ENCODE measurements at regions not wholly inside any gene's neighbourhood (a gene's known extent, or its start where the extent isn't known, plus 50 kb on each side); places are given as distances from the start of the nearest gene placed in this dataset.

DNA sequence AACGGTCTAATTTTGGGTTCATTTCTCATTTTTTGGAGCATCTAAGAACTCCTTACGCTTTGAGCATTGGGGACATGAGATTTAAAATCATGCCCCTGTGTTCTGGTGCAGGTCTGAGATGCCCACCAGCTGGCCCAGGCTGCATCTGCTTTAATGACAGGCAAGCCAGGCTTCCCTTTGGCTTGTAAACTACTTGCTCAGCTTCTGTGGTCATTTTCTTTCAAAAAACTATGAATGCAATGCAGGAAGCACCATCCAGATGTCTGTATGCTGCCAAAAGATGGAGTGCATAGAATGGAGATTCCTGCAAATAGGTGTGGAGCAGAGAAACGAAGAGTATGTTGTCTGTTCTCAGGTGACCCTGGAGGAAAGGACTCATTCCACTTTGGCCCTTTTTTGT lies 399.9 kb upstream of the ADAMTSL1 start:
- DNase-seq (ENCODE audit: low read depth), result no peak

GRCh38 chr9:18075253-18075952 lies 398.6 kb upstream of the ADAMTSL1 start:
- DNase-seq (ENCODE audit: low read depth), result no peak

GRCh38 chr9:18077941-18078678 lies 395.8 kb upstream of the ADAMTSL1 start:
- DNase-seq (ENCODE audit: low read depth), result no peak

DNA sequence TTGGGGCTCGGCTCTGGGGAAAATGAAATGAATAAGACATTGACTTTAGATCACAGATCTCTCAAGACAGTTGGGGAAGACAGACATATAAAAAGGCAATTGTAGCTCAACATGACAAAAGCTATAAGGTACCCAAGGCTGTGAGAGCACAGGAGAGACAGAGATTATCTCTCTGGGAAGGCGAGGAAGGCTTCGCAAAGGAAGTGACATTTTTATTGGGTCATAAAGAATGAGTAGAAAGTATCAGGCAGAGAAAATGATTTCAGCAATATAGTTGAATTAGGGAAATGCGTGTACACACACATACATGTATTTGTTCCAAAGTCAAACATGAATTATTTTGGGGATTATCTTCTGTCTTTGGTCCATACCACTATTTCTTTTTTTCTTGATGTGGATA lies 381.8 kb upstream of the ADAMTSL1 start:
- no peak for DNase-seq (ENCODE audit: low read depth)

- no peak for DNase-seq (ENCODE audit: low read depth)
These were observed 367.9 kb upstream of the ADAMTSL1 start for GRCh38 chr9:18106006-18106560.

DNA sequence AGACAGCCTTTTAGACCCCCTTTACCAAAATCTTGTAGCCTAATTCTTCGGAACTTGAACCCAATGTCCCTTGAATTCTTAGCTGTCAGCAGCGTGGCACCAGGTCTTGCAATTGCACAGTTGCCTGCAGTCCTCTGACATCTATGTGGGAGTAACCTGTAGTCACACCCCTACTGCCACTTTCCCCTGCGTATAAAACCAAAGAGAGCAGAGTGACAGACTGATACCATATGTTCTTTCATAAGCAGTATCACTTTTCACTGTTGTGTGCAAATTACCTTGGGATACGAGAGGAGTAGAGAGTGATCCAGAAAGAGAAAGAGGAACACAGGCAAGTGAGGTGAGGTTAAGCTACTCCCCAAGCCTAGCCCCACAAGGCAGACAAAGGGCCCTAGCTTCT lies 364.3 kb upstream of the ADAMTSL1 start:
- no peak for DNase-seq (ENCODE audit: low read depth)

GRCh38 chr9:18111146-18111545 lies 362.8 kb upstream of the ADAMTSL1 start:
- no peak for DNase-seq (ENCODE audit: low read depth)

GRCh38 chr9:18114559-18115475 lies 359.1 kb upstream of the ADAMTSL1 start:
- DNase-seq (ENCODE audit: low read depth), result no peak

- DNase-seq (ENCODE audit: low read depth), result no peak
These were observed 355.7 kb upstream of the ADAMTSL1 start for GRCh38 chr9:18118268-18118667.

DNA sequence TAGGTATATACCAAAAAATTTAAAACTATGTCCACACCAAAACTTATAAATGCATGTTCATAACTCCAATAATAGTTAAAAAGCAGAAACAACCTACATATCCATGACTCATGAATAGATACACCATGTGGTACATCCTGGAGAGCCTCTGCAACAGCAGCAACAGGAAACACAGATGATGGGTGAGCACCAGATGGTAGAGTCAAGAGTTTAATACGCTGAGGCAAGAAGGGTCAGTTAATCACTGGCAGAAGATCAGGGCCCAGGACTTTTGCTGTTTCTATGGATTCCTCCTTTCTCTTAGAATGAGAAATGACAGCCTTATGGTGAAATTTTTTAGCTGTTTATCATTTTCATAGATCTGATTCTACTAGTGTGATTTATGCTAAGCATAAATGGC lies 351.8 kb upstream of the ADAMTSL1 start:
- no peak for DNase-seq (ENCODE audit: low read depth)

DNA sequence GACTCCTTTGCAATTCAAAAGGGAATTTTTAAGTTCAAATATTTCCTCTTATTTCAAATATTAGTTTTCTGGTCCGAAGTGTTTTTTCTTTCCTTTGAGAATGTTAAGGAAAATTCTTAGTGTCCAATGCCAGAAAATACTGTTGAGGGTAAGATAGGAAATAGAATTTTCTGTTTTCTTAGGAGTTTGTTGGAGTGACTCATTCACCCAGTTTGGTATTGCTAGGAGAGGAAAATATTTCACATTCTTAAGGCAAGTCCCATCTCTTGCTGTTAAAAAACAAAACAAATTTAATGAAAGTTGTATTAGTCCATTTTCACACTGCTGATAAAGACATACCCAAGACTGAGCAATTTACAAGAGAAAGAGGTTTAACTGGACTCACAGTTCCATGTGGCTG lies 349.2 kb upstream of the ADAMTSL1 start:
- no peak for DNase-seq (ENCODE audit: low read depth)

- no peak for DNase-seq (ENCODE audit: low read depth)
These were observed 347.0 kb upstream of the ADAMTSL1 start for GRCh38 chr9:18126831-18127498.

DNA sequence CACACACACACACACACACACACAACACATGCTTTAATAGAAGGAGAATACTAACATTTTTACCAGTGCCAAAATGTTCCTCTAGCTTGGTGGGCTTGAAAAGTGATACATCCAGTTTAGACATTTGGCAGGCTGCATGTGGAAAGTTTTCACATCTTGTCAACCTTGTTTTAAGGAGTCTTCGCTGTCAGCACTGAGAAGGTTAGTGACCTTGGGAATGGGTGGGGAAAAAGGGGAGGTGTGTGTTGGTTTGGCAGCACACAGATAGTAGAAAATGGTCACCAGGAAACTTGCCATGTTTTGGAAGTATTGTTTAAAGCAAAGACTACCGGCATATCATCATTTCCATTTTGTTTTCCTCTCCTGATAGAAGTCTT lies 346.5 kb upstream of the ADAMTSL1 start:
- no peak for DNase-seq (ENCODE audit: low read depth)

DNA sequence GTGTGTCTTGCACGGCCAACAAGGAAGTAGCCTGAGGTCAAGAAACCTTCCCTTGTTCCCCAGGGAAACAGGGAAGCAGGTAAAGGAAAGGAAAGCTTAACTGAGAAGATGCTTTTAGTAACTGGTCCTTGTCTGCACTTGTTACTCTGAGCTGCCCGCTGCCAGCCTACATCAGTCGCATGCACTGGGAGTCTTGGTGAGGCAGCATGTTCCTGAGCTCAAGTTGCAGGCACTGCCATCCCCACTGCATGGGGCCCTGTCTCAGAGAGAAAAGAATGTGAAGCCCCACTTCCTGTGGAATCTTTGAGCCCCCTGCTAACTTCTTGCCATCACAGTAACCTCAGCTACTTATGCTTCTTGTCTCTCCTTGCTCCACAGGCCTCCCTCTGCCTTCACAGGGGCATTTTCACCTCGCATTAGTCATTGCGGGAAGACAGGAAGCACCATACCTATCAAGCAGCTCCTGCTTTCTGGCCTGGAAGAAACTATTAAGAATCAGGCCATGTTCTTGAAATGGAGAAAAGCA lies 344.1 kb upstream of the ADAMTSL1 start:
- DNase-seq (ENCODE audit: low read depth), result no peak

DNA sequence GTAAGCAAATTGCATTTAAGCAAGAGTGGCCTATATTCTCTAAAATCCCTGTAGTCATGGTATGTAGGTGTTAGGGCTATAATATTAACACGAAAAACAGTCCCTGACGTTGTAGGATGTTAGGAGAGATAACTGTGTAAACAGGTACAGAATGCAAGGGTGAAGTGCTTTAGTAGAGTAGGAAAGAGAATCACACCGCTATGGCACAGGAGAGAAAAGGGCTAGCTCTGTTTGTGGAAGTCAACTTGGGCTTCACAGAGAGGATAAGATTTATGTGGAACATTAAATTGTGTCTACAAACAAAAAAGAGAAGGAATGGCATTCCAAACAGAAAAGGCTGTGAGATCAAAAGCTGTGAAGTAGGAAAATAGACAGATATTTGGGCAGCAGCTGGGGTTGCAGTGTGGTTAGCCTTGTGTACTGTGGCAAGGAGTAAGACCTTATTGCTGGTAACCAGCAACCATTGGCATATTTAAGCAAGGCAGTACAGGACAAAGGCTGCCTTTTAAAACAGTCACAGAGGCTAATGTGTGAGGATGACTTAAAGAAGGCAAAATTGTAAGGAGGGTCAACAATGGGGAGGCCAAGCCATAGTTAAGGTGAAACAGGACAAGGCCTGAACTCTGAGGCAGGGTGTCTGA lies 337.5 kb upstream of the ADAMTSL1 start:
- no peak for DNase-seq (ENCODE audit: low read depth)

GRCh38 chr9:18137815-18138214 lies 336.1 kb upstream of the ADAMTSL1 start:
- no peak for DNase-seq (ENCODE audit: low read depth)

DNA sequence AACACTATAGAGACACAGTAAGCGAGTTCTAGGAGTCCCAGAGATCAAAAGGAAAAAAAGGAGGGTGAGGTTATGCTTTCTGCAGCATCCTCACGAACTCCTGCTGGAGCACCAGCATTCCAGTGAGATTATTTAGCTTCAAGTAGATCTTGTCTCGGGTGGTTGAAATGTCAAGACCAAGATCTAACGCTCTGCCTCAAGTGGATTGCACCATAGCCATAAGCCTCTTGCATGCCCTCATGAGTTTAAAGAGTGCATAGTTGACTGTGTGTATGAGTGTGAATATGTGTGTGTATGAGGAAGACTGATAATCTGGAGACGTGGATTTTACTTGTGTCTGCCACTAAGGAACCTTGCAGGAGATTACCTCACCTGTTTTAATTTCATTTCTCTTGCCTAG lies 335.3 kb upstream of the ADAMTSL1 start:
- no peak for DNase-seq (ENCODE audit: low read depth)

- no peak for DNase-seq (ENCODE audit: low read depth)
These were observed 332.3 kb upstream of the ADAMTSL1 start for GRCh38 chr9:18141681-18142080.

- no peak for DNase-seq (ENCODE audit: low read depth)
These were observed 330.7 kb upstream of the ADAMTSL1 start for GRCh38 chr9:18143073-18143745.

GRCh38 chr9:18146329-18146728 lies 327.6 kb upstream of the ADAMTSL1 start:
- no peak for DNase-seq (ENCODE audit: low read depth)

Measured in T-helper 22 cell (primary cell).